Small intestine (tissue), 7 donors: ENCODE measurements at regions not wholly inside any gene's neighbourhood (a gene's known extent, or its start where the extent isn't known, plus 50 kb on each side); places are given as distances from the start of the nearest gene placed in this dataset.
A peak's percentile ranks its signal among the peaks of the same experiment; 100 is the strongest.

Experiments used
- DNase-seq, 2 donors: peaks; one replicate each; pipeline versions ENCODE4 v3.0.0 to v3.0.0-alpha.2; 2013
- FAIRE-seq: peaks from 2 replicates; lab custom pipeline; 2012; peaks lifted over from hg19 to GRCh38; lab: Jason Lieb, UNC
- H3K27ac ChIP-seq, 3 donors: one replicate each; pipeline ENCODE4 v1.5.1; 2013; ENCODE audit warnings: low read length in 2 of 3, mild to moderate bottlenecking in 2 of 3, control low read depth in 1 of 3, inconsistent platforms in 1 of 3, low read depth in 1 of 3, moderate library complexity in 1 of 3
- H3K27me3 ChIP-seq, 3 donors: one replicate each; pipeline ENCODE4 v1.6.1; 2013; ENCODE audit warnings: low read length in 3 of 3, inconsistent platforms in 1 of 3; ENCODE audit not compliant: control insufficient read depth in 3 of 3, insufficient read depth in 3 of 3
- H3K36me3 ChIP-seq, 3 donors: one replicate each; pipeline ENCODE4 v1.6.1; 2013; ENCODE audit warnings: low read length in 3 of 3, inconsistent platforms in 1 of 3, low read depth in 1 of 3, mild to moderate bottlenecking in 1 of 3, moderate library complexity in 1 of 3; ENCODE audit not compliant: control insufficient read depth in 3 of 3, insufficient read depth in 2 of 3
- H3K4me1 ChIP-seq, 3 donors: one replicate each; pipeline ENCODE4 v1.6.1; 2013; ENCODE audit warnings: low read length in 2 of 3, inconsistent platforms in 1 of 3, low read depth in 1 of 3, mild to moderate bottlenecking in 1 of 3, moderate library complexity in 1 of 3; ENCODE audit not compliant: control insufficient read depth in 3 of 3, insufficient read depth in 2 of 3
- H3K4me3 ChIP-seq, 3 donors: one replicate each; pipeline ENCODE4 v1.5.1; 2013; ENCODE audit warnings: low read length in 3 of 3, control low read depth in 1 of 3, inconsistent platforms in 1 of 3, low read depth in 1 of 3, mild to moderate bottlenecking in 1 of 3, moderate library complexity in 1 of 3
- H3K9me3 ChIP-seq, 2 donors: one replicate each; pipeline ENCODE4 v1.6.1; 2013; ENCODE audit warnings: low read depth in 1 of 2, low read length in 1 of 2; ENCODE audit not compliant: control insufficient read depth in 2 of 2, insufficient read depth in 1 of 2
- WGBS, 3 donors: extraction: QIAGEN DNeasy Blood & Tissue Kit; methylation state at CpG; one replicate each; pipeline ENCODE4 v1.1.7; 2013; 5-methylcytosine and 5-hydroxymethylcytosine counted together
- donor health status: healthy with polysubstance abuse.
- donor health status: control.
- donor health status: control.
- donor health status: Bipolar disorder and iron deficiency.
- donor health status: healthy.

DNA sequence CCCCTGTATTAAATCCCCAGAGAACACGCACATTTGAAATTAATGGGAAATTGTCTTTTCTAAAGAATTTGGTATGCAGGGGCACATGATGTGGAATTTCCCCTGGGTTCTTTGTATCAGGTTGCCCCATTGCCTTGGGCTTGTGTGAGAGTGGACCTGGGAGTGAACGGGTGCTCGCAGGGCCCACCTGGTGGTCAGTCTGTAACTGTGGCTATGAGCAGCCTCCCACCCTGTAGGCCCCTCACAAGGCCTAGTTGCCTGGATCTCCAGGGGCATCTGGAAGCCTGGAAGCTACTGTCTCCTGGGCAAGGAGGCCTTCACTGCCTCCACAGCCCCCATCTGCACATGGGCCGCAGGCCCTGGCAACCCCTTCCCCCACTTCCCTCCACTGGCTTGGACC is 96.7 kb downstream of the SLC25A47 start:
- DNase-seq (no peak), FAIRE-seq (no peak)
- Histone ChIP-seq H3K27me3 (no peaks in the 10 kb centered on the region), H3K36me3 (peaks cover 0 to 8% (median 0%) of the 10 kb centered on the region in 3 donors), H3K4me3 (no peak overlapping the region), H3K9me3 (no peaks in the 10 kb centered on the region), H3K27ac (no peak overlapping the region), H3K4me1 (peaks cover 0 to 10% (median 3%) of the 10 kb centered on the region in 3 donors)
- 95 to 97% (median 95%) methylated on average over 4 of the region's 4 CpGs for WGBS, 3 donors

DNA sequence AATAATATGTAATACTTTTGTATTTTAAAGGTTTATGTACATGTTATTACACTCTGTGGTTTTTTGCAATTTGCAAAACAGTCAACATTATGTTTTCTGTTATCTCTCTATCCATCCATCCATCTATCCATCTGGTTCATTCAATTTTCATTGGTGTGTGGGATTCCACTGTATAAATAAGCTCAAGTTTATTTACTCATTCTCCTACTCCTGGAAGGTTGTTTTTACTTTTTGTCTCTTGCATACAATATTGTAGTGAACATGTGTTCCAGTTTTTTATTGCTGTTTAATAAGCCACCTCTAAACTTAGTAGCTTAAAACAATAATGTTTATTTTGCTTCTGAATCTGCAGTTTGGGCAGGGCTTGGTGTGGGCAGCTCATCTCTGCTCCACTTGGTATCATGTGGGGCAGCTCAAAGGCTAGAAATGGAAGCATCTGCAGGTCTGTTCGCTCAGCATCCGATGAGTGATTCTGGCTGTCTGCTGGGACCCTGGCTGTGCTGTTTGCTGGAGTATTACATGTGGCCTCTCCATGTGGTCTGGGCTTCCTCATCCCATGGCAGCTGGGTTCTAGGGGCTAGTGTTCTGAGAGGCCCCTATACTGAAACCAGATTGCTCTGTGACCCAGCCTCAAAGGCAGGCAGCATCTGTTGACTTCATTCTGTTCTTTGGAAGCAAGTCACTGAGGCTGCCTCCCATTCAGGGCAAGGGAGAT is 98.8 kb downstream of the SLC25A47 start:
- Histone ChIP-seq H3K4me3 (no peak overlapping the region), H3K36me3 (peaks cover 0 to 14% (median 0%) of the 10 kb centered on the region in 3 donors), H3K9me3 (no peaks in the 10 kb centered on the region), H3K27ac (no peak overlapping the region), H3K4me1 (peaks cover 0 to 8% (median 2%) of the 10 kb centered on the region in 3 donors), H3K27me3 (no peaks in the 10 kb centered on the region)
- no peak for DNase-seq
- no peak for FAIRE-seq
- WGBS, 3 donors, result 52 to 64% (median 58%) methylated on average over 2 of the region's 2 CpGs

DNA sequence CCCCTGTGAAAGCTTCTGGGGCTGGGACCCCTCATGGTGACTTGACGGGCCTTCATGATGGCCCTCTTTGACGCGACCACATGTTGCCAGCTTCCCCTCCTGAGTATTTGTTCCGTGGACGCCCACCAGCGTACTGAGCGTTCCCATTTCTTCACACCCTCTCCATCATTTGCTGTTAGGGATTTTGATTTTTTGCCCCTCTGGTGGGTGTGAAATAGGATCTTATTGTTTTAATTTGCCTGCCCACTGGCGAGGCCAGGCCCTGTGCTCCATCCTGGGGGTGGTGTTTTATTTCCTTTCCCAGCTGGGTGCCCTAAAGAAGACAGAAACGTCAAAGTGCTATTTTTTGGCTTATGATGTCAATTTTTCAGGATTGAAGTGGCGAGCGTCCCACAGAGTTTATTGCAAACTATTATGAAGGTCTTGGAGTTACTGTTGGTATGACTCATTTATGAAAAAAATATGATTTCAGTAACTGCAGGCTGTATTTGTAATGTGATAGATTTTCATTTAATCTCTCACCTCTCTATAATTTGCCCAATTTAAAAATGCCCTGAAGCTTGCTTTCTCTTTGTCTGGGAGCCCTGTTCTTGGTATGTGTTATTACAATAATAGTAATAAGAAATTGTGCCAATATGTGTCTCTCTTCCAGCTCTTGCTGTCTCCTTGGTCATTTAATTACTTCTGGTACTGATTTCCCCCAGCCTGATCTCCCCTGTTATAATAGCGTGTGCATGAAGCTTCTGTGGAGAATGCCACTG is 99.6 kb downstream of the SLC25A47 start:
- no peak overlapping the region for H3K27ac ChIP-seq
- peaks cover 0 to under 1% (median 0%) of the 10 kb centered on the region in 3 donors for H3K4me1 ChIP-seq
- no peak overlapping the region for H3K4me3 ChIP-seq
- DNase-seq (no peak), FAIRE-seq (no peak)
- H3K36me3 ChIP-seq, result peaks cover 0 to 14% (median 0%) of the 10 kb centered on the region in 3 donors
- H3K9me3 ChIP-seq, result no peaks in the 10 kb centered on the region
- H3K27me3 ChIP-seq, result no peaks in the 10 kb centered on the region
- 89 to 94% (median 94%) methylated on average over 12 of the region's 12 CpGs for WGBS, 3 donors

DNA sequence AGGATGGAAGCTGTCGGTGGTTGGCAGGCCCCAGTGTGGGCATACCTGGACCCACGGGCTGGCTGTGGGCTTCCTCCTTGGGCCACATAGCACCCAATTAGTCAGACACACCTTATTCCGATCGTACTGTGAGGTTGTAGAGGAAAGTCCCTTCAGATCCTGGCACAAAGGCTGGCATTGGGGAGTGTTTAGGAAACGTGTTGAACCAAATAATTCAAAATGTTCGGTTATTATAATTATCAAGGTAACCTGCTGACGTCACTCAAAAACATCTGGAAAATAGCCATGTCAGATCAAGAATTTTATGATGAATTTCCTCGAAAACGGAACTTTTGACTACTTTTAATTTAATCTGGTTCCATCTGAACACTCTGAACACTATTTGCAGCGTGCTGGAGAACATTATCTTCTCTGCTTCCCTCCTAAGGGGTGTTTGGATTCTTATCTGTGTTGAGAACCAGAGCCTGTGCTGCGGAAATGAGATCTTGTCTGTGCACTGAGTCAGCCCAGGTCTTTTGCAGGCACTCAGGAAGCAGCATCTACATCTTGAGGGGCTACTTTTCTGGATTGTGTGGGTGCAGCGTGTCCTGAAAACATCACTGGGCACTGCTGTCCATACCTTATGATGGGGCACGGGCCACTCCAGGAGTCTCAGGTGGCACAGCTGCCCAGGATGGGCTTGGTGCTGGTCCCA is 100.3 kb downstream of the SLC25A47 start:
- Histone ChIP-seq H3K27me3 (no peaks in the 10 kb centered on the region), H3K9me3 (no peaks in the 10 kb centered on the region), H3K4me1 (no peaks in the 10 kb centered on the region), H3K36me3 (peaks cover 0 to 16% (median 0%) of the 10 kb centered on the region in 3 donors), H3K27ac (no peak overlapping the region), H3K4me3 (no peak overlapping the region)
- FAIRE-seq, result no peak
- no peak for DNase-seq
- WGBS, 3 donors, result 78 to 91% (median 87%) methylated on average over 13 of the region's 13 CpGs

DNA sequence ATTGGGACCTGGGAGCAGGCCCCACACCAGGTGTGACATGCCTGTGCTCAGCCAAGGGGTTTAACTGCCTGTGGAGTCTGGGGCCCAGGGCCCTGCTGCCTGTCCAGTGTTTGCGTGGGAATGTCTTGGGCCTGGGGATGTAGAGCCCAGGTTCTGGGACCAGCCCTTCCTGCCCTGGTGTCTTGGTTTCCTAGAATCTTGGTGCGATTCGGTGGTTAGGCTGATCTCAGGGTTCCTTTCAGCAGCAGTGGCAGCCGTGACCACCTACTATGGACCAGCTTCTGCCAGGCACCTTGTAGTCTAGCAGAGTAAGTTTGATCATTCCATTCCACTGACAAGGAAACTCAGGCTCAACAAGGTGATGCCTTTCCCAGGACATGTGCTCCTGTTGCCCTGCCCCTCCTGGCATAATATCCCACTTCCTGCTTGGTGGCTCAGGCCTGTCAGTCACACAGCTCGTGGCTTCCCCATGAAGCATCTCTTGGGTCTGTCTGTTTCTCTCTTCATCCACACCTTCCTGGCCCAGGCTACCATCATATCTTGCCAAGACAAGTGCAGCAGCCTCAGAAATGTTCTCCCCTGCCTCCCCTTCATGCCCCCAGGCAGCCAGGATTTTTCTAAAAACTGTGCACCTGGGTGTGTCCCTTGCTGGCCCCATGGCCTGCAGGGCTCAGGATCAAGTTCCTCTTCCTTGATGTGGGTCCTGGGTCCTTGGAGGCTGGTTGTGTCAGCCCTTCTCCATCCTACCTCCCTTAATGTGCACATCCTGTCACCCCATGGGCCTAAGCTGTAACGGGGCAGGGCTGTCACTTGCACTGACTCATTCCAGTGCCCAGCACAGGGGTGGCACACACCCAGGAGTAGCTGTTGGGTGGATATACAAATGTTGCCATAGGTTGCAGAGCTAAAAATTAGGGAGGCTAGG is 101.6 kb downstream of the SLC25A47 start:
- H3K27me3 ChIP-seq, result no peaks in the 10 kb centered on the region
- peaks cover 0 to 7% (median 0%) of the 10 kb centered on the region in 3 donors for H3K4me1 ChIP-seq
- no peaks in the 10 kb centered on the region for H3K9me3 ChIP-seq
- peaks cover 0 to 16% (median 0%) of the 10 kb centered on the region in 3 donors for H3K36me3 ChIP-seq
- H3K27ac ChIP-seq, result peak overlapping the region in 1 of 3 donors; percentile 14
- no peak for FAIRE-seq
- 72 to 78% (median 76%) methylated on average over 6 of the region's 6 CpGs for WGBS, 3 donors
- peak in 1 of 2 donors; percentile 42 for DNase-seq
- no peak overlapping the region for H3K4me3 ChIP-seq

- WGBS, 3 donors, result 84 to 89% (median 87%) methylated on average over 7 of the region's 7 CpGs
- peaks cover 0 to 18% (median 0%) of the 10 kb centered on the region in 3 donors for H3K36me3 ChIP-seq
- DNase-seq (no peak), FAIRE-seq (no peak)
- H3K27ac ChIP-seq, result no peak overlapping the region
- H3K4me1 ChIP-seq, result peaks cover 0 to 10% (median 0%) of the 10 kb centered on the region in 3 donors
- H3K27me3 ChIP-seq, result no peaks in the 10 kb centered on the region
- no peaks in the 10 kb centered on the region for H3K9me3 ChIP-seq
- H3K4me3 ChIP-seq, result no peak overlapping the region
Observed at GRCh38 chr14:100425429-100425827, 102.3 kb downstream of the SLC25A47 start.

DNA sequence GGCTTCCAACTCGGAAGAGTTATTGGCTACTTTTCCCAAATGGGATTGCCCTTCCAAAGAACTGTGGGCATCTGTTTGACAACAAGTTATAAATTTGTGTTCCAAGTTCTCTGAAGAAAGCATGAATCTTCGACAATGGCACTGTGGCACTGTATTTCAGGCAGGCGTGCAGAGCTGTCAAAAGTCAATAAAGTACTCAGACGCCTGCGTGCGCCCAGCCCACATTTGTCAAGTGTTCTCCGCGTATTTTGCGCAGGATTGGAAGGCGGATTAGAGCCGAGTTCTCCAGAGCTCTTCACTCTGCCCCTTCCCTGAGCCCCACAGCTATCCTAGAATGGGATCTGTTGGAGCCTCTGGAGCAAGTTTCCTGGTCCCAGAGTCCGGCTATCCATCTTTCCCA is 103.2 kb downstream of the SLC25A47 start:
- DNase-seq, result no peak
- H3K36me3 ChIP-seq, result peaks cover 0 to 22% (median 0%) of the 10 kb centered on the region in 3 donors
- 95 to 96% (median 95%) methylated on average over 12 of the region's 12 CpGs for WGBS, 3 donors
- H3K9me3 ChIP-seq, result no peaks in the 10 kb centered on the region
- peaks cover 0 to 10% (median 0%) of the 10 kb centered on the region in 3 donors for H3K4me1 ChIP-seq
- no peak for FAIRE-seq
- no peak overlapping the region for H3K27ac ChIP-seq
- no peak overlapping the region for H3K4me3 ChIP-seq
- no peaks in the 10 kb centered on the region for H3K27me3 ChIP-seq
